NCI-H1105 treated with DMSO at 0.1 percent for 48 hours (cell line): ENCODE measurements at regions not wholly inside any gene's neighbourhood (a gene's known extent, or its start where the extent isn't known, plus 50 kb on each side); places are given as distances from the start of the nearest gene placed in this dataset.
A peak's percentile ranks its signal among the peaks of the same experiment; 100 is the strongest.
"Not testable (repeated sequence)": the region's sequence is repeated elsewhere in the genome, so short reads cannot be mapped to it uniquely, and the experiment has no call there.

Experiments used
- DNase-seq: peaks from one replicate; lab custom pipeline; 2025; lab: John Stamatoyannopoulos, UW

DNA sequence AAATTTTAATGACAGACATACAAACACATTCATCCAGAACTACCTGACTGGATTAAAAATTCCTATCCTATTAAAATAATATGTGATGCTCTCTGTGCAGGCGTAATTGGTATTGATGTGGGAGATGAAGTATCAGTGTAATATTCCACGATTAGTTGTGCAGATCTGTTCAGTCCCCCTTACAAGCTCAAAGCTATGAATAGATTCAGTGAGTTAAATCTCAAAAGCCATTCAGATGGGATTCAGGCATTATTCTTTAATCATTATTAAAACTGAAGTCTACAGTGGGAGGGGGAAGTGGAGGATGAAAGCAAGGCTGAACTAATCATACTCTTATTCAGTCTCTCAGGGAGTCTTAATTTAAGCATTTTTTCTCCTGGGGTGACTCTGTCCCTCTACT lies 855.8 kb downstream of the EFNA5 start:
- DNase-seq: no peak

DNA sequence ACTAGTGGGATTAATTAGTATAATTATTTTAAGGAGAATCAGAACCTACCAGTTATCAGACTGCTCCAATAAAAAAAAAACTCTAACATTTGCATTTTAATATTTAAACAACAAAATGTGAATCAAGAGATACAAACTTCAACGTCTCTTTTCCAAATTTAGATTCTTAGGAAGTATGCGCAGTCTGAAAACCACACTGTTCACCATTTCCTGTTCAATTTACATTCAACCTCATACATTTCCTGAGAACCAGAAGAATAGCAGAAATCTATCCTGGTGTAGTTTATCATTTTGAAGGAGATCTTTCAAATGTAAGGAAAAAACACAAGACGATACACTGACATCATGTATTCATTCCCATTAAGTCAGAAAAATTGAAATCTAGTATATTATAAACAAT lies 869.2 kb downstream of the EFNA5 start:
- no peak for DNase-seq

- DNase-seq: no peak
Observed at GRCh38 chr5:106797996-106798395, 872.7 kb downstream of the EFNA5 start.

GRCh38 chr5:106796081-106796480 lies 874.7 kb downstream of the EFNA5 start:
- no peak for DNase-seq

DNA sequence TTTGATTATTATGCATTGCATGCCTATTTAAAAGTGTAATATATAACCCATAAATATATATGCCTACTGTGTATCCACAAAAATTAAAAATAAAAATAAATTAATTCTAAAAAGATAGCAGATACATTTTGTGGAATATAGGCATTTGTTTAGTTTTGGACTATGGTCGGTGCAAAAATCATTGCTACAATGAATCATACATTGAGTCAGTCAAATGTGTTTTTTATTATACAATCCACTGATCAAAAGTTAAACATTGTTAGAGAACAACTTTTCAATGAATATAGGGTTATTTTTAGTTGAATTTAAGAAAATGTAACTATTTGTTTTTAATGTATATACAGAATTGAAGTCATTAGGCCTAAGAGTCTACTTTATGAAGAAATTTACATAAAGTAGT lies 885.9 kb downstream of the EFNA5 start:
- no peak for DNase-seq

DNA sequence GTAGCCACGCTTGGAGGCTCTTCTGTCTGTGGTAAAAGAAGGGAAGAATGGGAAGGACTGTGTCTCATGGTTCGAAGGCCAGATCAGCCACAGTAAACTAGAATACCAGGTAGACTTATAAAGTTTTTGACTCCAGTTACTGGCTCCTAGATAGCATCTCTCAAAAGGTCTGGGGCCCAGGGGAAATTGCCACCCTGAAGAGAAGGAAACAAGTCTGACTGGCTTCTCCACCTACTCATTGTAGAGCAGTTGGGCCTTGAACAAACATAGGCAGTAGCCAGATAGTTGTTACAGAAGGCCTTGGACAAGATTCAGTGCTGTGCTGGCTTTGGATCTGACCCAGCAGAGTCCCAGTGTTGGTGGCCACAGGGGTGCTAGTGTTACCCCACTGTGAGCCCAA lies 890.4 kb downstream of the EFNA5 start:
- DNase-seq: no peak

- not testable (repeated sequence) for DNase-seq
Observed at GRCh38 chr5:106776515-106776914, 894.2 kb downstream of the EFNA5 start.

DNA sequence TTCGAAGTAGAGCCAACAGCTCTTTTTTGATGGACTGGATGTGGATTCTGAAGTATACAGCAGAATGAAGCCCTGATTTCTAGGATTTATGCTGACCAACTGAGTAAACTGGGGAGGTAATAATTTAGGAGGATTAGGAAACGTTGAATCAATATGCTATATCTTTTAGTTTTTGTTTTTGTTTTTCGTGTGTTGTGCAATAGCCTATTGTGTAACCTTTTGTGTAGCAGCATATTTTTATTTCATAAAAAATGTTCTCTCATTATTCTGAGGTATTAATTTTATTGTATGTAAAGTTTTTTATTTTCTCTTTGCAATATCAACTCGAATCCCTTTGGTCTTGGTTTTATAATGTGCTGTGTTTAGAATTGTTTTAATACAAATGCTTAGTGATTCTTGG lies 902.3 kb downstream of the EFNA5 start:
- DNase-seq: no peak

GRCh38 chr5:106766916-106767315 lies 903.8 kb downstream of the EFNA5 start:
- DNase-seq: no peak

DNA sequence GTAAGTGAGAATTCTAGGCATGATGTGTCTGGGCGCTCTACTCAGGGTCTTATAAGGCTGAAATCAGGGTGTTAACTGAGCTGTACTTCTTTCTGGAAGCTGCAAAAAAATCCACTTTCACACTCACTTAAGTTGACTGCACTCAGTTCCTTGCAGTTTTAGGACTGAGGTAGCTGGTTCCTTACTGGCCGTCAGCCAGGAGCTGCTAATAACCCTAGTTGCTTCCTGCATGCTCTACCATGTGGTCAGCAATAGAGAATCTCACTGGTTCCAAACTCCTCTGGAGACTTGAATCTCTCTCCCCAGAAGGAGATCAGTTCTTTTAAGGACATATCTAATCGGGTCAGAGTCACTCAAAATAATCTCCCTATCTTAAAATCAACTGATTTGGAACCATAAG lies 911.2 kb downstream of the EFNA5 start:
- no peak for DNase-seq

DNA sequence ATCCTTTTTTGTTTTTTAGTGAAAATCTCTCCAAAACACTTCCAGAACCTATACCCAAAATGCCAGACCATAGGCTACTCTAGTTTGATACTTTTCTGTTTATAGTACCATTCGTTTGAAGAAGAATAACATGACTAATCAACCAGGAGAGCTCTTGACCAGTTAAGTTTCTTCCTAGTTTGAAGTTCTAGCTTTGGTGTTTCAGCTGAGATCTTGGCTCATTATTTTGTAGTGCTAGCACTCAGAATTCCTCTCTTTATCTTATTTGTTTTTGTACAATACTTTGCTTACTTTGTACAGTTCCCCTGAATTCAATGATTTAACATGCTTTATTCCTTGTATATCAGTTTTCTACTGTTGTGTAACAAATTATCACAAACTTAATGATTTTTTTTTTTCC lies 911.6 kb downstream of the EFNA5 start:
- no peak for DNase-seq

DNA sequence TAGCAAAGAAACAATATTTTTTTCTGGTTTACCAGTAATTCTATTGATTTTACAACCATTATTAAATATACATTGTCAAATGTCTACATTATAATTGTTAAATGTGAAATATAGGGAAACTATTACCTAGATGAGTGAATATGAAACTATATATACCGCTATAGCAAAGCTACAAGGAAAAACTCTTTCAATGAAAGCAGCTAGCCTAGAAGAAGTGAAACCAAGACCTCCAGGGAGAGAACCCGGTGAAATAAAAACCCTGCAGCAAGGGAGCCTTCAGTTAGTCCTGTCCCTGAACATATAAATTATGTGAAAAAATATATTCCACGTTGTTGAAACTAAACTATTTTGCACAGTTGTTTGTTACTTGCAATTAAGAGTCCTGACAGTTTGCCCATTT lies 913.1 kb downstream of the EFNA5 start:
- DNase-seq: no peak

DNA sequence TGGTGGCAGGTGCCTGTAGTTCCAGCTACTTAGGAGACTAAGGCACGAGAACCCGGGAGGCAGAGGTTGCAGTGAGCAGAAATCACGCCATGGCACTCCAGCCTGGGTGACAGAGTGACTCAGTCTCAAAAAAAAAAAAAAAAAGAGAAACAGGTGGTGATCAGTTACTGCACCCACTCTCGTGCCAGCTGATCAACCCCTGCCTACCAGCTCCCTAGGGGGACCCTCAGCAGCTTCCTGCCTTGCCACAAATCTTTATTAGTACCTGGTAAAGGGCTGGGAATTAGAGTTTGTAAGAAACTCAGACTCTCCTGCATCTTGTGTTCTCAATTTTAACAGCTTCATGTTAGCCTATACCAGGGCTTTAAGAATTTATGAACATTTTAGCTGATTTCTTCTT lies 914.9 kb downstream of the EFNA5 start:
- DNase-seq: no peak

DNA sequence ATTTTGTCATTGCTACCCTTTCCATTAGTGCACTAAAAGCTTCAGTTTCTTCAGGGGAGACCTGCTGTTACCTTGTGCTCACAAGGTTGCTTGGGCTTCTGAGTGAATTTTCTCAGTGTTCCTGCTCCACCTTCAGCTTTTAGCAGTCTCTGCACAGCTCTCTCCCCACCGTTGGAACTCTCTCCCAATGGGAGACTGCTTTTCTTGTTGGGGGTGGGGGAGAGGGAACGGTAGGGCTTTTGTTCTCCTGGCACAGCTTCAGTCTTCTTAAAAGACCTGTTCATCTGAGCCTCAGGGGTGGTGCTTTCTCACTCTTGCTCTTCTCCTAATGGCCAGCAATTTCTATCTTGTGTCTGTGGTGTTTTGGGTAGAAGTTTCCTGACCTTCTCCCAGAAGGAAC lies 915.7 kb downstream of the EFNA5 start:
- no peak for DNase-seq

DNA sequence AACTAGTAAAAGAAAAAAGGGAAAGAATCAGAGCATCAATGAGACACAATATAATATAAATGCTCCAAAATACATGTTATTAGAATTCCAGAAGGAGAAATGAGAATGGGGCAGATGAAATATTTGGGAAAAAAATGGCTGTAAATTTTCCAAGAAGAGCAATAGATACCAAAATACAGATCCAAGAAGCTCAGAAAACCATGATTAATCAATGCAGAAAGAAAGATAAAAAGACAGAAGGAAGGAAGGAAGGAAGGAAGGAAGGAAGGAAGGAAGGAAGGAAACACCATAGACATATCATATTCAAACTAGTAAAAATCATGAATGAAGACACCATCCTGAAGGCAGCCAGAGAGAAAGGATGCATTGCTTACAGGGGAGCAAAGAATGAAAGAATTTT lies 920.9 kb downstream of the EFNA5 start:
- no peak for DNase-seq

GRCh38 chr5:106739127-106739526 lies 931.6 kb downstream of the EFNA5 start:
- DNase-seq: no peak

- DNase-seq: no peak
Observed at GRCh38 chr5:106737111-106737510, 933.6 kb downstream of the EFNA5 start.

DNA sequence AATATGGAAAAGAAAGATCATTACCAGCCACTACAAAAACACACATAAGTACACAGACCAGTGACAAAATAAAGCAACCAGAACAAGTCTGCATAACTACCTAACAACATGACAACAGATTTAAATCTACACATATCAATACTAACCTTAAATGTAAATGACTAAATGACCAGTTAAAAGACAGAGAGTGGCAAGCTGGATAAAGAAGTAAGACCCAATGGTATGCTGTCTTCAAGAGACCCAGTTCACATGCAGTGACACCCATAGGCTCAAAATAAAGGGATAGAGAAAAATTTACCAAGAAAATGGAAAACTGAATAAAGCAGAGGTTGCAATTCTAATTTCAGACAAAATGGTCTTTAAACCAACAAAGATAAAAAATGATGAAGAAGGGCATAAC lies 938.1 kb downstream of the EFNA5 start:
- DNase-seq: no peak

- DNase-seq: no peak
Observed at GRCh38 chr5:106730912-106731311, 939.8 kb downstream of the EFNA5 start.

DNA sequence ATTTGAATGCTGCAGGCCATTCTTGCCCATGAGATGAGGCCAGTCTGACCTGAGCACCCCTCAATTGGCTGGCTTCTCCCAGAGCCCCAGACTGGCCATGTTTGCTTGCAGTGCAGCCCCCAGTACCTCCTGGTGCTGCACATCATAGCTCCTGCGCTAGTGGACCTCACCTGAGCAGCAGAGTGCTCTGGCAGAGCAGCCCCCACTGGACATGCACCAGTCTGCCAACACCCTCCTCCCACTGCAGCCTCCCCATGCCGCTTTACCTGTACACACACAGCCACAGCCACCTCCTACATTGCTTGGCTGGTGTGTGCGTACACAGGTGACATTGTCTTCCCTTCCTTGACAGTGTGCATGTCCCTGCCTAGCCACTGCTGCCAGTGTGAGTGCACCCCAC lies 940.2 kb downstream of the EFNA5 start:
- no peak for DNase-seq

DNA sequence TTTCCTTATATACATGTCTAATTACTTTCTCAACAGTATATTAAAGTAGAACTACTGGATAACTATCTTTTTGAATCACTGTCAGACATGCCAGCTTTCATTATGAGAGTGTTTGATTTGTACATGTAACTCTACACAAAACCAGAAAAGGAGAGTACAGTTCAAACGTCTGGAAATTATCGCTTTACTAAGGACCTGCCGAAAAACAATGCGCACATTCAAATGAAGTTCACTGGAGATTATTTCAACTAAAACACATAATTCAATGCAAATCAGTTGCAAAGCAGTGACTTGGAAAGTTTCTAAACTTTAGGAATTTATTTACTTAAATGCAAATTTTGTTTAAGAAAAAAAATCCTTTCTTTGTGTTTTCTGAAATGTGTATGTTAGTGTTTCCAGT lies 942.5 kb downstream of the EFNA5 start:
- no peak for DNase-seq

DNA sequence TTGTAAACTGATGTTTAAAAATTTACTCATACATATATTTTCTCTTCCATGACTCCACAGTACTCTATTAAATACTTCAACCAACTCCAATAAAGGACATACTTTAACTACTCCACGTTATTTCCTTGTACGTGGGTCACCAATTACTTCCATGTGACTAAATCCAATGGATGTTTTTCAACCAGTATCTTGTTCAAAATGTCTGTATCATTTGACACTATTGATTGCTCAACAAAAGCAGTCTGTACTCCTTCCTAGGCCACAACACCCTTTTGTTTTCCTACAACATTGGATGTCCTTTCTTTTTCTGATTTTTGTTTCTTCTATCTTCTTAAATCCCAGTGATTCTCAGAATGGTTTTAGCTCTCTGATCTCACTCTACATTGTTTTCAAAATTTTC lies 943.7 kb downstream of the EFNA5 start:
- DNase-seq: no peak

DNA sequence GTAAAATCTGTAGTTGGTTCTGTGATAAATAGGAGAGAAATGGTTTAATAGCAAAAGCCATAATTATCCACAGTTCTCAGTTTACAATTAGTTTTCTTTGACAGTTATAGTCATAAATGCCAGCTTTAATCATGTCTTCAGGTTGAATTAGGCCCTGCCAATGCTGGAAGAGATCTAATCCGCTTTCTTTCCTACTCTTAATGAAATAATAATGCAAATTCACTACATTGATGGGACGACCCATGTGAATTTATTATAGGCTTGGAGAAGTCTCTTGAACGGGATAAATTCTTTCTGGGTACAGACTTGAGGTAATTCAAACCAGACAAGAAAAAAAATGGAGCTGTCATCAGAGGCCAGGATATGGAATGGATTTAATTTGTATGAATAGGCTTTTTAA lies 950.4 kb downstream of the EFNA5 start:
- DNase-seq: peak; percentile 7

DNA sequence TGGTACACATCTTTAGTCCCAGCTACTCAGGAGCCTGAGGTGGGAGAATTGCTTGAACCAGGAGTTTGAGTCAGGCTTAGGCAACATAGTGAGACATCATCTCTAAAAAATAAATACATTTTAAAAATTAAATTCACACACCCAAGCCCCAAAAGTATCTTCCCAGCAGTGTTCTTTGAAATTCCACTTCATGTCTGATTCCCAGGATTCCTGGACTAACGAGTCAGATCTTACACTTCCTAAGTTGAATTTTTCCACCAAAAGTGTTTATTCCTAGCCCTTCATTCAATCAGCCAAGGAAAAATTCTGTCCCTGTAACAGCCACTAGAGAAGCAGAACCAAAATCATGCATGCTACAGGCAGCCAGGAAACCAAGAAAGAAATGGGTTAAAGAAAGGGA lies 970.9 kb downstream of the EFNA5 start:
- no peak for DNase-seq

DNA sequence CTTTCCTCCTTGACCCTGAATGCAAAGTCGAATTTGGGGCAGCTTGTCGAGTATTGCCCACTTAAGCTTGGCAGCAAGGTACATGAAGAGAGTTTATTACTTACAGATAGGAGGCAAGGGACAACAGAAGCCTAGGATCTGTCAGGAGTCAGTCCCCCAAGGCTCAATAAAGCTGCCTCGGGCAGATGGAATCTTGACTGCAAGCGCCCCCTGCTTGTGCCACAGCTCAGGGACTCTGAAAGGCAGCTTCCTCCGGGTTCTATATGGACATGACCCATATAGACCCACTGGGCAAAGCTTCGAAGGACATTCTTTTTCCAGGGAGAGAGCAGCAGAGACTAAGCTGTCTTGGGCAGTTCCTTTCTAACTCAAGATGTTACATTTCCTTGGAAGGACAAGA lies 971.5 kb downstream of the EFNA5 start:
- DNase-seq: no peak
